GM19240 (cell line): ENCODE measurements at regions not wholly inside any gene's neighbourhood (a gene's known extent, or its start where the extent isn't known, plus 50 kb on each side); places are given as distances from the start of the nearest gene placed in this dataset.
"Not testable (repeated sequence)": the region's sequence is repeated elsewhere in the genome, so short reads cannot be mapped to it uniquely, and the experiment has no call there.

Experiments
- DNase-seq: peaks from one replicate; pipeline ENCODE4 v3.0.0; 2011; ENCODE audit warnings: low spot score; ENCODE audit not compliant: insufficient read length

GRCh38 chr5:51802551-51803184 is 419.4 kb downstream of the ISL1 start:
- DNase-seq, result no peak

- DNase-seq, result no peak
Observed at GRCh38 chr5:51806677-51807076, 423.4 kb downstream of the ISL1 start.

GRCh38 chr5:51810592-51810991 is 427.3 kb downstream of the ISL1 start:
- DNase-seq, result no peak

- DNase-seq, result no peak
Observed at GRCh38 chr5:51811883-51812471, 428.7 kb downstream of the ISL1 start.

GRCh38 chr5:51814817-51815216 is 431.6 kb downstream of the ISL1 start:
- not testable (repeated sequence) for DNase-seq

GRCh38 chr5:51816427-51816826 is 433.2 kb downstream of the ISL1 start:
- DNase-seq, result no peak

GRCh38 chr5:51821697-51822096 is 438.4 kb downstream of the ISL1 start:
- no peak for DNase-seq

- DNase-seq, result no peak
Observed at GRCh38 chr5:51829230-51829629, 446.0 kb downstream of the ISL1 start.

- DNase-seq, result no peak
Observed at GRCh38 chr5:51829691-51830090, 446.4 kb downstream of the ISL1 start.

- no peak for DNase-seq
Observed at GRCh38 chr5:51832934-51833470, 449.8 kb downstream of the ISL1 start.

GRCh38 chr5:51838459-51838858 is 455.2 kb downstream of the ISL1 start:
- no peak for DNase-seq

GRCh38 chr5:51843893-51844292 is 460.6 kb downstream of the ISL1 start:
- DNase-seq, result no peak

GRCh38 chr5:51846015-51846414 is 462.8 kb downstream of the ISL1 start:
- DNase-seq, result no peak

- no peak for DNase-seq
Observed at GRCh38 chr5:51859624-51860023, 476.4 kb downstream of the ISL1 start.

- no peak for DNase-seq
Observed at GRCh38 chr5:51860532-51861018, 477.3 kb downstream of the ISL1 start.

GRCh38 chr5:51872144-51872543 is 488.9 kb downstream of the ISL1 start:
- no peak for DNase-seq

- DNase-seq, result no peak
Observed at GRCh38 chr5:51881901-51882300, 498.7 kb downstream of the ISL1 start.

GRCh38 chr5:51882647-51883046 is 499.4 kb downstream of the ISL1 start:
- no peak for DNase-seq

GRCh38 chr5:51889703-51890102 is 506.5 kb downstream of the ISL1 start:
- no peak for DNase-seq

GRCh38 chr5:51890435-51891116 is 507.3 kb downstream of the ISL1 start:
- no peak for DNase-seq

GRCh38 chr5:51892680-51893079 is 509.4 kb downstream of the ISL1 start:
- DNase-seq, result no peak

- DNase-seq, result no peak
Observed at GRCh38 chr5:51895834-51896233, 512.6 kb downstream of the ISL1 start.
